GM12873 (cell line): ENCODE measurements at regions not wholly inside any gene's neighbourhood (a gene's known extent, or its start where the extent isn't known, plus 50 kb on each side); places are given as distances from the start of the nearest gene placed in this dataset.

Experiments used
- CTCF ChIP-seq: IDR thresholded peaks from 2 replicates; pipeline ENCODE4 v1.5.1; 2012; ENCODE audit warnings: low read depth, mild to moderate bottlenecking, moderate library complexity, low read length, control low read depth; ENCODE audit not compliant: insufficient read depth; ENCODE audit errors: missing control alignments

- no peak for TF ChIP-seq CTCF
These were observed 782.8 kb downstream of the TFAP2A start for GRCh38 chr6:9632026-9632425.

- TF ChIP-seq CTCF = no peak
These were observed 786.1 kb downstream of the TFAP2A start for GRCh38 chr6:9628819-9629218.

GRCh38 chr6:9627916-9628315 is 787.0 kb downstream of the TFAP2A start:
- TF ChIP-seq CTCF = no peak

- TF ChIP-seq CTCF = no peak
These were observed 790.9 kb downstream of the TFAP2A start for GRCh38 chr6:9623985-9624384.

- TF ChIP-seq CTCF = no peak
These were observed 791.5 kb downstream of the TFAP2A start for GRCh38 chr6:9623228-9623832.

- TF ChIP-seq CTCF = no peak
These were observed 793.6 kb downstream of the TFAP2A start for GRCh38 chr6:9621276-9621675.

GRCh38 chr6:9620687-9621086 is 794.2 kb downstream of the TFAP2A start:
- no peak for TF ChIP-seq CTCF
